H1 (cell line): ENCODE measurements at regions not wholly inside any gene's neighbourhood (a gene's known extent, or its start where the extent isn't known, plus 50 kb on each side); places are given as distances from the start of the nearest gene placed in this dataset.

Experiments used
- CTCF ChIA-PET: fragments of 300-600 bp; sonication (Branson Sonifier 250); formaldehyde crosslinking; loops from one replicate; lab custom pipeline; 2021; ENCODE audit not compliant: partially characterized antibody; lab: Charles Lee
- POLR2A ChIA-PET: fragments of 300-600 bp; sonication (Branson Sonifier 250); formaldehyde crosslinking; loops from one replicate; lab custom pipeline; 2021; ENCODE audit warnings: inconsistent platforms; ENCODE audit not compliant: partially characterized antibody; lab: Charles Lee
- DNase-seq, 2 experiments: peaks; one replicate each; pipeline versions ENCODE4 v3.0.0 to v3.0.0-alpha.2; 2010 to 2022; ENCODE audit warnings: low spot score in 2 of 2, low read depth in 1 of 2, mixed read lengths in 1 of 2
- FAIRE-seq: peaks from 2 replicates; lab custom pipeline; 2011; peaks lifted over from hg19 to GRCh38; lab: Jason Lieb, UNC
- H2AFZ ChIP-seq: 2 replicates; pipeline ENCODE4 v1.8.1; 2012; ENCODE audit warnings: low read length, inconsistent platforms
- H2AK5ac ChIP-seq: 2 replicates; pipeline ENCODE4 v1.6.1; 2013; ENCODE audit warnings: low read depth, low read length
- H2BK120ac ChIP-seq: replicated peaks from 2 replicates; pipeline ENCODE3; 2013; ENCODE audit warnings: low read depth, low read length, inconsistent platforms
- H2BK12ac ChIP-seq: 2 replicates; pipeline ENCODE4 v1.6.1; 2013; ENCODE audit warnings: low read depth, low read length
- H2BK15ac ChIP-seq: 2 replicates; pipeline ENCODE4 v1.6.1; 2013; ENCODE audit warnings: low read length
- H2BK20ac ChIP-seq: 2 replicates; pipeline ENCODE4 v1.6.1; 2013; ENCODE audit warnings: low read length
- H2BK5ac ChIP-seq: 2 replicates; pipeline ENCODE4 v1.6.1; 2013; ENCODE audit warnings: low read depth, low read length
- H3K14ac ChIP-seq: 2 replicates; pipeline ENCODE4 v1.6.1; 2013; ENCODE audit warnings: inconsistent platforms; ENCODE audit not compliant: insufficient read length
- H3K18ac ChIP-seq: 2 replicates; pipeline ENCODE4 v1.6.1; 2013; ENCODE audit warnings: low read length; ENCODE audit errors: extremely low read depth
- H3K23ac ChIP-seq: 2 replicates; pipeline ENCODE4 v1.6.1; 2013; ENCODE audit warnings: inconsistent platforms; ENCODE audit not compliant: insufficient read length
- H3K23me2 ChIP-seq: 2 replicates; pipeline ENCODE4 v1.6.1; 2013; ENCODE audit warnings: low read depth, low read length
- H3K27ac ChIP-seq: 2 replicates; pipeline ENCODE4 v1.6.1; 2011; ENCODE audit warnings: low read depth, low read length, inconsistent platforms
- H3K27me3 ChIP-seq, 4 experiments: replicated peaks in 1 of 4; 1 replicate in 1 of 4; 2 replicates in 3 of 4; pipeline versions ENCODE4 v1.6.1 to v1.8.1; 2011 to 2013; ENCODE audit warnings: low read length in 3 of 4, mild to moderate bottlenecking in 3 of 4, inconsistent platforms in 2 of 4, mixed read lengths in 2 of 4, moderate library complexity in 1 of 4; ENCODE audit not compliant: control insufficient read depth in 3 of 4, insufficient read depth in 3 of 4; ENCODE audit errors: extremely low read depth in 1 of 4
- H3K36me3 ChIP-seq, 4 experiments: 2 replicates each; pipeline versions ENCODE4 v1.6.1 to v1.8.1; 2011 to 2013; ENCODE audit warnings: mild to moderate bottlenecking in 4 of 4, low read length in 3 of 4, moderate library complexity in 2 of 4, control low read depth in 1 of 4, inconsistent platforms in 1 of 4; ENCODE audit not compliant: insufficient read depth in 4 of 4, control insufficient read depth in 2 of 4
- H3K4ac ChIP-seq: replicated peaks from 2 replicates; pipeline ENCODE3; 2013; ENCODE audit warnings: low read length, low read depth, mixed read lengths, inconsistent platforms; ENCODE audit not compliant: insufficient read length
- H3K4me1 ChIP-seq, 4 experiments: replicated peaks in 1 of 4; 1 replicate in 1 of 4; 2 replicates in 3 of 4; pipeline versions ENCODE4 v1.6.1 to v1.8.1; 2011 to 2013; ENCODE audit warnings: low read length in 3 of 4, inconsistent platforms in 2 of 4, mixed read lengths in 1 of 4; ENCODE audit not compliant: insufficient read depth in 4 of 4, control insufficient read depth in 3 of 4
- H3K4me2 ChIP-seq, 2 experiments: 2 replicates each; pipeline versions ENCODE4 v1.6.1 to v1.8.1; 2011 to 2013; ENCODE audit warnings: low read depth in 2 of 2, low read length in 2 of 2, control low read depth in 1 of 2, inconsistent platforms in 1 of 2, mild to moderate bottlenecking in 1 of 2; ENCODE audit not compliant: insufficient read depth in 1 of 2
- H3K4me3 ChIP-seq, 4 experiments: fragments of 200-600, 300-600 bp in 1 of 4; sonication (generic), shearing (Covaris generic), sonication (Bioruptor Twin) in 1 of 4; 2 replicates each; pipeline versions ENCODE4 v1.5.1 to v1.8.1; 2011 to 2016; ENCODE audit warnings: low read length in 4 of 4, low read depth in 3 of 4, control low read depth in 2 of 4, inconsistent platforms in 2 of 4, mild to moderate bottlenecking in 2 of 4, mixed read lengths in 1 of 4, moderate library complexity in 1 of 4; ENCODE audit not compliant: insufficient read depth in 2 of 4; ENCODE audit errors: extremely low read depth in 1 of 4
- H3K56ac ChIP-seq: replicated peaks from 2 replicates; pipeline ENCODE3; 2013; ENCODE audit warnings: low read depth, mild to moderate bottlenecking, mixed read lengths, low read length, inconsistent platforms; ENCODE audit not compliant: insufficient read length
- H3K79me1 ChIP-seq: 2 replicates; pipeline ENCODE4 v1.6.1; 2013; ENCODE audit warnings: low read depth, low read length, control low read depth
- H3K79me2 ChIP-seq, 2 experiments: 2 replicates each; pipeline versions ENCODE4 v1.6.1 to v1.8.1; 2012 to 2013; ENCODE audit warnings: low read length in 2 of 2, mild to moderate bottlenecking in 2 of 2, inconsistent platforms in 1 of 2; ENCODE audit not compliant: insufficient read depth in 2 of 2, control insufficient read depth in 1 of 2
- H3K9ac ChIP-seq, 4 experiments: replicated peaks in 1 of 4; 1 replicate in 1 of 4; 2 replicates in 3 of 4; pipeline versions ENCODE4 v1.6.1 to v1.8.1; 2011 to 2013; ENCODE audit warnings: low read depth in 3 of 4, low read length in 3 of 4, control low read depth in 2 of 4, mild to moderate bottlenecking in 2 of 4, moderate library complexity in 2 of 4, inconsistent platforms in 1 of 4; ENCODE audit errors: extremely low read depth in 1 of 4
- H3K9me3 ChIP-seq, 2 experiments: 2 replicates each; pipeline versions ENCODE4 v1.6.1 to v1.8.1; 2012 to 2013; ENCODE audit warnings: mild to moderate bottlenecking in 2 of 2, moderate library complexity in 2 of 2, control low read depth in 1 of 2, inconsistent platforms in 1 of 2, low read depth in 1 of 2, low read length in 1 of 2, mixed read lengths in 1 of 2; ENCODE audit not compliant: insufficient read depth in 2 of 2
- H4K20me1 ChIP-seq, 2 experiments: replicated peaks in 1 of 2; 2 replicates each; pipeline versions ENCODE3 to v1.8.1; 2011 to 2013; ENCODE audit warnings: inconsistent platforms in 2 of 2, low read length in 2 of 2, mild to moderate bottlenecking in 1 of 2; ENCODE audit not compliant: insufficient read depth in 2 of 2, control insufficient read depth in 1 of 2
- H4K5ac ChIP-seq: 2 replicates; pipeline ENCODE4 v1.6.1; 2013; ENCODE audit warnings: low read length, low read depth, mixed read lengths, inconsistent platforms; ENCODE audit not compliant: insufficient read length
- H4K8ac ChIP-seq: 2 replicates; pipeline ENCODE4 v1.8.0; 2013; ENCODE audit warnings: mild to moderate bottlenecking, moderate library complexity, low read length, inconsistent platforms; ENCODE audit not compliant: insufficient read depth; ENCODE audit errors: extremely low read depth
- H4K91ac ChIP-seq: replicated peaks from 2 replicates; pipeline ENCODE3; 2013; ENCODE audit warnings: low read length, mixed read lengths, inconsistent platforms; ENCODE audit not compliant: insufficient read length
- KDM1A ChIP-seq: fragments of 200-600, 300-600 bp; sonication (generic); IDR thresholded peaks from 2 replicates; pipeline ENCODE4 v1.7.1; 2016; ENCODE audit warnings: mild to moderate bottlenecking, low read length, borderline replicate concordance
- PHF8 ChIP-seq: fragments of 200-600 bp; sonication (generic); conservative IDR thresholded peaks from 2 replicates; pipeline ENCODE4 v1.7.1; 2012; ENCODE audit warnings: low read depth, mild to moderate bottlenecking, inconsistent platforms, low read length, moderate library complexity
- POLR2A ChIP-seq, 2 experiments: IDR thresholded peaks; 1 replicate in 1 of 2; 2 replicates in 1 of 2; pipeline ENCODE4 v1.6.1; 2011; ENCODE audit warnings: low read depth in 2 of 2, low read length in 2 of 2, mild to moderate bottlenecking in 2 of 2; ENCODE audit errors: control extremely low read depth in 1 of 2
- SIRT6 ChIP-seq: IDR thresholded peaks from one replicate; pipeline ENCODE4 v1.7.1; 2012; ENCODE audit warnings: low read length, inconsistent platforms
- WGBS, 2 experiments: shearing (Covaris generic) in 1 of 2; methylation state at CpG; one replicate each; pipeline versions ENCODE4 v1.1.6 to v1.1.7; 2013 to 2015; ENCODE audit warnings: low lambda C conversion rate in 2 of 2, mixed read lengths in 2 of 2, inconsistent platforms in 1 of 2, low coverage in 1 of 2, missing lambda C conversion rate in 1 of 2; ENCODE audit not compliant: insufficient replicate concordance in 2 of 2, insufficient coverage in 1 of 2, insufficient read length in 1 of 2; ENCODE audit errors: extremely low coverage in 1 of 2, missing lambda C conversion rate in 1 of 2; 5-methylcytosine and 5-hydroxymethylcytosine counted together

DNA sequence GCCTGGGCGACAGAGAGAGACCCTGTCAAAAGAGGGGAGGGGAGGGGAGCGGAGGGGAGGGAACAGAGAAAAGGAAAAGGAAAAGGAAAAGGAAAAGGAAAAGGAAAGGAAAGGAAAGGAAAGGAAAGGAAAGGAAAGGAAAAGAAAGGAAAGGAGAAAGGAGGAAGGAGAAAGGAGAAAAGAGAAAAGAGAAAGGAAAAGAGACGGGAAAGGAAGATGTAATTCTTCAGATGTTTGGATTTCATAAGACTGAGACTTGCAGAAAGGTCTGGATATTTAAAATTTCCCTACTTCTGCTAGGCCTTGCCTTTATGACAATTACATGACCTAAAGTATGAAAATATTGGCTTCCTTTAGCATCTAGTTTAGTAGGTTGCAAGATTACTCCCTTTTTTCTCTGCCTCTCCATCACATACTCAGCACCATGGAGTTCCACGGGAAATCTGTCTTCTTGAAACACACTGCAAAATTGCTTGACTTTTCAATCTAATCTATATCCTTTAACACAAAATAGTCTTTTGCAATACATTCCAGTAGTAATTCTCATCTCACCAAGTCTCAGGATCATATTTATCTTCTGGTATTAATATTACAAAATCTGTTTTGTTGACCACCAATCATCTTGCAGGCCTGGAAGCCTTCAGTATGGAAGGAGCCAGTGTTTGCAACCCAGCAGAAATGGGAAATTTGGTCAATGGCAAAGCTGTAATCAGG lies 383.5 kb downstream of the ZEB2 start:
- CTCF ChIA-PET: no interaction called here
- TF ChIP-seq KDM1A (no peak), PHF8 (no peak), POLR2A (IDR thresholded peaks at IDR 0.05; ENCODE audit: control extremely low read depth in 1 of 2, low read depth in 2 of 2, low read length in 2 of 2) (no peak), SIRT6 (no peak)

More for the DNA sequence above, 383.5 kb downstream of the ZEB2 start:
- Histone ChIP-seq H4K20me1 (no peaks in the 10 kb centered on the region), H3K9me3 (no peaks in the 10 kb centered on the region), H3K18ac (no peak overlapping the region), H2BK20ac (no peak overlapping the region), H2AK5ac (no peak overlapping the region), H3K56ac (no peak overlapping the region), H3K23ac (no peak overlapping the region), H3K79me1 (no peaks in the 10 kb centered on the region), H2BK5ac (no peak overlapping the region), H3K79me2 (no peaks in the 10 kb centered on the region), H3K9ac (no peak overlapping the region), H4K8ac (no peak overlapping the region), H2BK12ac (no peak overlapping the region), H3K4me3 (no peak overlapping the region), H3K4ac (no peak overlapping the region), H4K5ac (no peak overlapping the region), H2BK120ac (no peak overlapping the region), H3K27ac (no peak overlapping the region), H3K14ac (no peak overlapping the region), H3K23me2 (no peaks in the 10 kb centered on the region), H3K4me1 (peaks cover 0 to 3% (median 1%) of the 10 kb centered on the region in 4 experiments; a peak in 2 of 7 replicates), H3K27me3 (no peaks in the 10 kb centered on the region; a peak in 2 of 7 replicates), H4K91ac (no peak overlapping the region), H3K36me3 (no peaks in the 10 kb centered on the region), H2AFZ (no peak overlapping the region), H3K4me2 (no peak overlapping the region), H2BK15ac (no peak overlapping the region)
- no peak for FAIRE-seq
- WGBS, 2 experiments: 96% methylated on average over 2 of the region's 4 CpGs; no CpG with 5 or more reads in 1 of the 2 experiments
- DNase-seq: no peak
- POLR2A ChIA-PET: no interaction called here
